ENCODE measurements at regions not wholly inside any gene's neighbourhood (a gene's known extent, or its start where the extent isn't known, plus 50 kb on each side); places are given as distances from the start of the nearest gene placed in this dataset.

DNA sequence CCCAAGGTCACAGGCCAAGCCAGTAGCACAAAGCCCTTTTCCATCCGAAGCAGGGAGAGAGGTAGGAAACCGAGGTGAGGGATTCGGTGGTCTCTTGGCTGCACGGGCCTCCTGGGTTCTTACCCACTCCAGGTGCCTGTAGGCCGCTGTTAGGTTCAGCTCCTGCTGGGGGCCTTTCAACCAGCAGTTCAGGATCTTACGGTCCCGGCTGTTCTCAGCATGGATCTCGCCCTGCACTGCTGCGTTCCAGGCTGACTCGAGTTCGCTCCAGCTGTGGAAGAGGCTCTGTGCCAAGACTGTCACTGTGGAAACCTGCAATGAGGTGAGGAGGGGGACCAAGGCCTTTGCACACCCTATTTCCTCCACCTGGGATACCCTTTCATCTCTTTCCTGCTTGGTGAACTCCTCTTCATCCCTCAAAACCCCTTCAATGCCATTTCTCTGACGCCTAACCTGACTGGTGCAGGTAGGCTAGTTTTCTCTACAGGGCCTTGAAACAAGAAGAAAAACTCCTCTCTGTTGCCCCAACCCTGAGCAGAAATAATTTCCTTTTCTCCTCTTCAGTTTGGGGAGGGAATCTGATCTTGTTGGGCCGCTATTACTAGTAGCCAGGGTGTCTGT lies 103.6 kb downstream of the RMI2 start:
- WGBS, result 87% methylated on average over 13 of the region's 13 CpGs

GRCh38 chr16:11449716-11450115 lies 104.5 kb downstream of the RMI2 start:
- 96% methylated on average over 7 of the region's 7 CpGs for WGBS
- Histone ChIP-seq H3K27me3 (ENCODE audit: insufficient read depth, low read length) (no peaks in the 10 kb centered on the region), H3K9ac (ENCODE audit: low read depth, low read length) (no peak overlapping the region), H3K4me3 (ENCODE audit: low read length) (no peak overlapping the region), H3K36me3 (ENCODE audit: insufficient read depth, low read length) (0 out of 2 replicates have a peak, but pooled peaks cover 2% of the 10 kb centered on the region), H3K27ac (ENCODE audit: low read depth, low read length) (no peak overlapping the region), H3K9me3 (ENCODE audit: insufficient read depth, low read depth, low read length) (no peaks in the 10 kb centered on the region), H3K4me1 (ENCODE audit: insufficient read depth, low read length) (no peaks in the 10 kb centered on the region)

More for the DNA sequence above, 103.6 kb downstream of the RMI2 start:
- H3K36me3 ChIP-seq (ENCODE audit: insufficient read depth, low read length), result 0 out of 2 replicates have a peak, but pooled peaks cover 2% of the 10 kb centered on the region
- H3K27ac ChIP-seq (ENCODE audit: low read depth, low read length), result no peak overlapping the region
- no peak overlapping the region for H3K9ac ChIP-seq (ENCODE audit: low read depth, low read length)
- H3K4me1 ChIP-seq (ENCODE audit: insufficient read depth, low read length), result no peaks in the 10 kb centered on the region
- no peak overlapping the region for H3K4me3 ChIP-seq (ENCODE audit: low read length)
- H3K9me3 ChIP-seq (ENCODE audit: insufficient read depth, low read depth, low read length), result no peaks in the 10 kb centered on the region
- H3K27me3 ChIP-seq (ENCODE audit: insufficient read depth, low read length), result no peaks in the 10 kb centered on the region

GRCh38 chr16:11450136-11450535 lies 104.9 kb downstream of the RMI2 start:
- Histone ChIP-seq H3K4me1 (ENCODE audit: insufficient read depth, low read length) (no peaks in the 10 kb centered on the region), H3K9me3 (ENCODE audit: insufficient read depth, low read depth, low read length) (no peaks in the 10 kb centered on the region), H3K9ac (ENCODE audit: low read depth, low read length) (no peak overlapping the region), H3K27me3 (ENCODE audit: insufficient read depth, low read length) (no peaks in the 10 kb centered on the region), H3K27ac (ENCODE audit: low read depth, low read length) (no peak overlapping the region), H3K4me3 (ENCODE audit: low read length) (no peak overlapping the region), H3K36me3 (ENCODE audit: insufficient read depth, low read length) (0 out of 2 replicates have a peak, but pooled peaks cover 2% of the 10 kb centered on the region)
- WGBS, result 95% methylated on average over 9 of the region's 9 CpGs

DNA sequence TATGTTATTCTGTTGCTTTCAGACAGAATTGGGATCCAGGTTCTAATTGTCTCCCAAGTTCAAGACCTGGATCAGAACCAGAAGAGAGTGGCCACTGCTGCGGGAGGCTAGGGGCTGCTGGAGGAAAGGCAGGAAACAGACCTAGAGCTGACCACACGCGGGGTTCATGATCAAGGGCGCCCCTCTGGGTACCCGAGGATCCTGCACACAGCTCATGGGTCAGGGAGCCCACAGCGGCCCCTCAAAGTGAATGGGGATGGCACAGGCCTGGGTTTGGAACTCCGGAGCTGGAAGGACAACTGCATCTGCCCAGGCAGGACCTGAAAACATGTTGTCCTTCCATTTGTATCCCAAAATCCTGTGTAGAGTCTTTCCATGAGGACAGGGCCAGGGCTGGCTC lies 107.0 kb downstream of the RMI2 start:
- Histone ChIP-seq H3K4me3 (ENCODE audit: low read length) (no peak overlapping the region), H3K9ac (ENCODE audit: low read depth, low read length) (no peak overlapping the region), H3K9me3 (ENCODE audit: insufficient read depth, low read depth, low read length) (no peaks in the 10 kb centered on the region), H3K27me3 (ENCODE audit: insufficient read depth, low read length) (no peaks in the 10 kb centered on the region), H3K36me3 (ENCODE audit: insufficient read depth, low read length) (no peaks in the 10 kb centered on the region), H3K4me1 (ENCODE audit: insufficient read depth, low read length) (no peaks in the 10 kb centered on the region), H3K27ac (ENCODE audit: low read depth, low read length) (no peak overlapping the region)
- 95% methylated on average over 7 of the region's 7 CpGs for WGBS

DNA sequence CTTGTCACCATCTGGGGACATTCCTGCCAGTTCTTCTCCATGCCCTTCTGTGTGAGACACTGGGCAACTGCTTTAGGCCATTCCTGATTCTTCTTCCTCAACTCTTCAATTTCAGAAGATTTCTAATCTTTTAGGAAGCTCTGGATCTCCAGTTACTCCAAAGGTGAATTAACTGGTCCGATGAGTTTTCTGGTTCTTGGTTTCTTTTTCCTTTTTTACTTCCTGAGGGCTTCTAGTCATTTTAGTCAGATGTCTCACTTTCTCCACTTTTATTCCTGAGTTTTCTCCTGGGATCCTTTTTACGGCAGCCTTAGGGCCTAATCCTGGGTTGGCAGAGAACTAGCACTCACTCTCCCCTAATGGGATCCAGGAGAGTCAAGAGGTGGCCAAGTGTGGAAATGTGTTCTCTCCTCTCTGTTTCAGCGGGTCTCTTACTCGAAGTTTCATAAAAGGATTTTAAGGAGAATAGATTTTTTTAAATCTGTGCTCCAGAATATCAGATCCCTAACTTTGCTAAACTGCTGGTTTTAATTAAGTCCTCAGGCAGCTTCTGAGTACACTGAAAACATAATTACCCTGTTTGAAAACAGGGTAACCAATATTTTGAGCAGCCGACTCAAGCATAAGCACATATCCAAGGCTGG lies 107.6 kb downstream of the RMI2 start:
- no peaks in the 10 kb centered on the region for H3K4me1 ChIP-seq (ENCODE audit: insufficient read depth, low read length)
- no peak overlapping the region for H3K4me3 ChIP-seq (ENCODE audit: low read length)
- H3K36me3 ChIP-seq (ENCODE audit: insufficient read depth, low read length), result no peaks in the 10 kb centered on the region
- H3K27me3 ChIP-seq (ENCODE audit: insufficient read depth, low read length), result no peaks in the 10 kb centered on the region
- no peak overlapping the region for H3K9ac ChIP-seq (ENCODE audit: low read depth, low read length)
- no peaks in the 10 kb centered on the region for H3K9me3 ChIP-seq (ENCODE audit: insufficient read depth, low read depth, low read length)
- no peak overlapping the region for H3K27ac ChIP-seq (ENCODE audit: low read depth, low read length)
- over 99% methylated on average over 5 of the region's 5 CpGs for WGBS

DNA sequence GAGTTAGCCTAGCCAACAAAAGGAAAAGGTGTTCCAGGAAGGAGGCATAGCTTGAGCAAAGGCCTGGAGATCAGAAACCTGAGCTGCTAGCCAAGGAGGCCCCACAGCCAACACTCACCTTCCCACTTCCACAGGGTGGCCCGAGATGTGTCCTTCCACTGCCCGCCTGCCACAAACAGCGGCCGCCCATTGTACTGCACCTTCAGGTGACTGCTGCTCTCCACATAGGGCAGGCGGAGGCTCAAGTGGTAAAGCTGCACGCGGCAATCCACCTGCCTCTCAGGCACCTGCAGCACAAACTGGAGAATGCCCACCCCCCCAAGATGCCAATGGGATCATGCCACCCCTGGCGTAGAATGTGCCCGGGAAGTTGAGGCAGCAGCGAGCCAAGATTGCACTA lies 111.5 kb downstream of the RMI2 start:
- Histone ChIP-seq H3K9ac (ENCODE audit: low read depth, low read length) (no peak overlapping the region), H3K9me3 (ENCODE audit: insufficient read depth, low read depth, low read length) (no peaks in the 10 kb centered on the region)
- WGBS, result 91% methylated on average over 10 of the region's 10 CpGs

DNA sequence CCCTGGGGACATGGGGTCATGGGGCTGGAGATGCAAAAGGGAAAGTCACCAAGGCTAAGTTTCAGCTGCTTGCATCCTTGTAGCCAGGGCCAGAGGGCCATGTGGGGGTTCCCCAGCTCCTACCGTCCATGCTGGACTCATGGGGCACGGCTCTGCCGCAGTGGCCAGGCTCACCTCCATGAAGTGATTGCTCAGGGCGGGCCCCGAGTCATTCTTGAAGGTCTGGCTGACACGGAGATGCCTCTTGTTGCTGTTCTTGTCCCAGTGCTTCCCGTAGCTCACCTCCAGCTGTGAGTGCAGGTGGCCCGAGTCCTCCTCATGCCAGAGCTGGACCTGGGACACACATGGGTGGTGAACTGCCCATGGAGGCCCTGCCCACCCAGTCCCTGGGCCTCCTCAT lies 114.5 kb downstream of the RMI2 start:
- peaks cover 7% of the 10 kb centered on the region; the same call in 1 of the 2 replicates for H3K36me3 ChIP-seq (ENCODE audit: insufficient read depth, low read length)
- no peak overlapping the region for H3K4me3 ChIP-seq (ENCODE audit: low read length)
- H3K27me3 ChIP-seq (ENCODE audit: insufficient read depth, low read length), result no peaks in the 10 kb centered on the region
- H3K9ac ChIP-seq (ENCODE audit: low read depth, low read length), result no peak overlapping the region
- H3K27ac ChIP-seq (ENCODE audit: low read depth, low read length), result no peak overlapping the region
- no peaks in the 10 kb centered on the region for H3K4me1 ChIP-seq (ENCODE audit: insufficient read depth, low read length)
- no peaks in the 10 kb centered on the region for H3K9me3 ChIP-seq (ENCODE audit: insufficient read depth, low read depth, low read length)
- WGBS, result 91% methylated on average over 8 of the region's 8 CpGs

More for the DNA sequence above, 111.5 kb downstream of the RMI2 start:
- Histone ChIP-seq H3K36me3 (ENCODE audit: insufficient read depth, low read length) (no peaks in the 10 kb centered on the region), H3K27ac (ENCODE audit: low read depth, low read length) (no peak overlapping the region), H3K4me3 (ENCODE audit: low read length) (no peak overlapping the region), H3K4me1 (ENCODE audit: insufficient read depth, low read length) (no peaks in the 10 kb centered on the region), H3K27me3 (ENCODE audit: insufficient read depth, low read length) (no peaks in the 10 kb centered on the region)

- no peak overlapping the region for H3K9ac ChIP-seq (ENCODE audit: low read depth, low read length)
- H3K4me3 ChIP-seq (ENCODE audit: low read length), result no peak overlapping the region
- H3K4me1 ChIP-seq (ENCODE audit: insufficient read depth, low read length), result no peaks in the 10 kb centered on the region
- no peaks in the 10 kb centered on the region for H3K27me3 ChIP-seq (ENCODE audit: insufficient read depth, low read length)
- no peaks in the 10 kb centered on the region for H3K9me3 ChIP-seq (ENCODE audit: insufficient read depth, low read depth, low read length)
- H3K27ac ChIP-seq (ENCODE audit: low read depth, low read length), result no peak overlapping the region
- H3K36me3 ChIP-seq (ENCODE audit: insufficient read depth, low read length), result peaks cover 7% of the 10 kb centered on the region; the same call in 1 of the 2 replicates
- 89% methylated on average over 18 of the region's 18 CpGs for WGBS
These were observed 115.7 kb downstream of the RMI2 start for GRCh38 chr16:11460820-11461594.

DNA sequence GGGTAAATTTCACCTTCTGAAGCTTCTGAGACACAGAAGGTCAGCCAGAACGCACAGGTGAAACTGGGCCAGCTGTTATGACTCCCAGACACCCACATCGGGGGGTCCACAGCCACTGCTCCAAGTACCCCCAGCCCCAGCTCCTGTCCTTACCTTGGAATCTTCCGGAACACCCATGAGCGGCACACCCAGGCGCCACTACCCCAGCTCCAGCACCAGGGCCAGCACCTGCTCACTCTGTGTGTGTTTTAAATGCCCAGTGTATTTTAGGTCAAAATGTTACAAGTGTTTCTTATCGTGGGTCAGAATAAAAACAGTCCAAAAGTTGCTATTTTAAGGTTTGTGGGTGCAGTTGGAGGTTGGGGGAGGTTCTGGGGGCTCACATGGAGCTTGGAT lies 116.3 kb downstream of the RMI2 start:
- Histone ChIP-seq H3K36me3 (ENCODE audit: insufficient read depth, low read length) (peaks cover 7% of the 10 kb centered on the region; the same call in 1 of the 2 replicates), H3K27ac (ENCODE audit: low read depth, low read length) (no peak overlapping the region), H3K9me3 (ENCODE audit: insufficient read depth, low read depth, low read length) (no peaks in the 10 kb centered on the region), H3K4me1 (ENCODE audit: insufficient read depth, low read length) (no peaks in the 10 kb centered on the region), H3K27me3 (ENCODE audit: insufficient read depth, low read length) (no peaks in the 10 kb centered on the region), H3K4me3 (ENCODE audit: low read length) (no peak overlapping the region), H3K9ac (ENCODE audit: low read depth, low read length) (no peak overlapping the region)
- WGBS, result 93% methylated on average over 6 of the region's 6 CpGs

GRCh38 chr16:11462036-11462435 lies 116.8 kb downstream of the RMI2 start:
- no peaks in the 10 kb centered on the region for H3K9me3 ChIP-seq (ENCODE audit: insufficient read depth, low read depth, low read length)
- 93% methylated on average over 15 of the region's 15 CpGs for WGBS

GRCh38 chr16:11462861-11463260 lies 117.6 kb downstream of the RMI2 start:
- no peak overlapping the region for H3K4me3 ChIP-seq (ENCODE audit: low read length)
- no peaks in the 10 kb centered on the region for H3K4me1 ChIP-seq (ENCODE audit: insufficient read depth, low read length)
- H3K9me3 ChIP-seq (ENCODE audit: insufficient read depth, low read depth, low read length), result no peaks in the 10 kb centered on the region
- 95% methylated on average over 15 of the region's 15 CpGs for WGBS
- no peak overlapping the region for H3K9ac ChIP-seq (ENCODE audit: low read depth, low read length)
- H3K36me3 ChIP-seq (ENCODE audit: insufficient read depth, low read length), result peaks cover 7% of the 10 kb centered on the region; the same call in 1 of the 2 replicates
- no peak overlapping the region for H3K27ac ChIP-seq (ENCODE audit: low read depth, low read length)
- H3K27me3 ChIP-seq (ENCODE audit: insufficient read depth, low read length), result no peaks in the 10 kb centered on the region

More at GRCh38 chr16:11462036-11462435, 116.8 kb downstream of the RMI2 start:
- Histone ChIP-seq H3K36me3 (ENCODE audit: insufficient read depth, low read length) (peaks cover 7% of the 10 kb centered on the region; the same call in 1 of the 2 replicates), H3K9ac (ENCODE audit: low read depth, low read length) (no peak overlapping the region), H3K27me3 (ENCODE audit: insufficient read depth, low read length) (no peaks in the 10 kb centered on the region), H3K4me3 (ENCODE audit: low read length) (no peak overlapping the region), H3K27ac (ENCODE audit: low read depth, low read length) (no peak overlapping the region), H3K4me1 (ENCODE audit: insufficient read depth, low read length) (no peaks in the 10 kb centered on the region)

All from HUES64 (cell line).